HG03097 (cell line): ENCODE measurements at regions not wholly inside any gene's neighbourhood (a gene's known extent, or its start where the extent isn't known, plus 50 kb on each side); places are given as distances from the start of the nearest gene placed in this dataset.

Experiments used
- ATAC-seq: cut with Tn5 transposase; IDR thresholded peaks from one replicate; pipeline ENCODE4 v1.9.1; 2021; ENCODE audit not compliant: unreplicated experiment, low FRiP score

DNA sequence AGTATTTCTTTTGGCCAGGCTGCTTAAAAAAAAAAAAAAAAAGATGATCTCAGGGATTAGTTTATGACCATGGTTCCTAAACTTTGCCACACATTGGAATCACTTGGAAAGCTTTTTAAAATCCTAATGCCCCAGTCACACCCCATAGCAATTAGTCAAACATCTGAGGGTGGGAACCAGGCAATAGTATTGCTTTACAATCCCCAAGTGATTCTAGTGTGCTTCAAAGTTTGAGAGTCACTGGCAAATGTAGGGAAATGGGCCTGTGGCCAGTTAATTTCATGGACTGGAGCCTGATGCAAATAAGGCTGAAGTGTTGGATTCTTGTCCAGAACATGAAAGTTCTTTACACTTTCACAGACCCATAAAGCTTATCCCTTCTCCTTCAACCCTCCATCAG lies 374.6 kb upstream of the ESRRG start:
- ATAC-seq, result no peak

DNA sequence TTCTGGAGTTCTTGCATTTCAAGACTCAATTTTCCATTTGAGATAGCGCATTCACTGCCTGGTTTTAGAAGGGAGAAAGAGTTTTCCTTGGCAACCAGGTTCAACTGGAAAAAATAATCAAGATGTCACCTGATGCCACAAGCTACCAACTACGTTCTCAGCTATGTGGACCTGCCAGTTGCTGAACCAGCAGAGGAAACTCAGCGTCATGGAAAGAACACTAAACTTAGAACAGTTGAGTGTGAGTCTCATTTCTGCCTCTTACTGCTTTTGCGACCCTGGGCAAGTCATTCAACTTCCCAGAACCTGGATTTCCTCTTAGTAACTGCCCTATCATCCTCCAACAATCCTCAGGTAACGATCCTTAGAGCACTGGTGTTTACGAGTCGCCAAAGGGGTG lies 373.0 kb upstream of the ESRRG start:
- ATAC-seq, result no peak

- no peak for ATAC-seq
These were observed 371.9 kb upstream of the ESRRG start for GRCh38 chr1:217095050-217095622.

DNA sequence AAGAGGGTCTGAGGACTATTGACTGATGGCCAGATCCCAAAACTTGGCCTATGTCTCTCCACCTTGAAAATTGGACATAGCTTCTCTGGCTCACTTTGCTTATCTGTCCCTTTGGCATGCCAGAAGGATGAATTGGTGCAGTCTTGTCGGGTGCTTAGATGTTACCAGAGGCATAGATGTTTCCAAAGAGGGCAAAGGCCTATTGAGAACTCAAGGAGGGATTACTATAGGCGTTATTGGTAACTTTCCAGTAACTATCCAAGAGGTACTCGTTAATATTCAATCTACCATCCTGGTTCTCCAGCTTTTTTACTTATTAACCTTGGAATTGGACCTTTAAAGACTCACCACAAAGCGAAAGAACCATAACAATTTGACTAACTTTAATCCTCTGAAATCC lies 368.3 kb upstream of the ESRRG start:
- ATAC-seq, result no peak

DNA sequence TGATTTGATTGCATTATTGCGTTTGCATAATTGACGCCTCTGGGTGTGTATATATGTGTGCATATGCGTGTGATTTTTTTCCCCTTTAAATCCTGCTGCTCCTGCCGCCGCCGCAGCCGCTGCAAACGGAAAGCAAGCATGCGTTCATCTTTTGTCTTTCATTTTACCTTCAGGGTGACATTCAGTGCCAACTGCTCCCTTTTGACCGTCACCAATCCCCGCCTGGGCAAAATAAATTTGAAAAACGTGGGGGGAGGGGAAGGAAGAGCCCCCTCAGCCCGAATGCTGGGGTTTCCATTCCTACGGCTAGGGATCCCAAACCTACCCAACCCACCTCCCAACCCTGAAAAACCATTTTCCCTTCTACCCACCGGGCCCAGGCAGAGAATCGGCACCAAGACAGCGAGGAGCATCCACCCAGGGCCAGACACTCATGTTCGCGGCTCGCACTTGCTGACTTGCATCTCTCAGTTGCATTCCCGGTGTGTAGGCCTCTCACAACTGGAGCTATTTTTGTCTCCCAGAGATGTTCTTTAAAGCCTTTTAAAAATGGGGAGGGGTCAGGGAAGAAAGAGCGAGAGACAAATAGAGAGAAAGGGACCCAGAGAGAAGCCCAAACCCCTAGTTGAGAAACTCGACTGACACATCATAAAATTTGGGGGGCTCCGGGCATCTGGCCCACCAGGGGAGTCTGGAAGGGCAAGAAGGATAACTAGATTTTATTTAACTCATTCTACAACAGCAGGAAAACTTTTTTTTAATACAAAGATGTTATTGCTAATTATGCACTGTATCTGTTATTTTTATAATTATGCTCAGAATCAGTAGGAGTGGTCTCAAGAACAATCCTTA lies 367.1 kb upstream of the ESRRG start:
- ATAC-seq, result no peak

DNA sequence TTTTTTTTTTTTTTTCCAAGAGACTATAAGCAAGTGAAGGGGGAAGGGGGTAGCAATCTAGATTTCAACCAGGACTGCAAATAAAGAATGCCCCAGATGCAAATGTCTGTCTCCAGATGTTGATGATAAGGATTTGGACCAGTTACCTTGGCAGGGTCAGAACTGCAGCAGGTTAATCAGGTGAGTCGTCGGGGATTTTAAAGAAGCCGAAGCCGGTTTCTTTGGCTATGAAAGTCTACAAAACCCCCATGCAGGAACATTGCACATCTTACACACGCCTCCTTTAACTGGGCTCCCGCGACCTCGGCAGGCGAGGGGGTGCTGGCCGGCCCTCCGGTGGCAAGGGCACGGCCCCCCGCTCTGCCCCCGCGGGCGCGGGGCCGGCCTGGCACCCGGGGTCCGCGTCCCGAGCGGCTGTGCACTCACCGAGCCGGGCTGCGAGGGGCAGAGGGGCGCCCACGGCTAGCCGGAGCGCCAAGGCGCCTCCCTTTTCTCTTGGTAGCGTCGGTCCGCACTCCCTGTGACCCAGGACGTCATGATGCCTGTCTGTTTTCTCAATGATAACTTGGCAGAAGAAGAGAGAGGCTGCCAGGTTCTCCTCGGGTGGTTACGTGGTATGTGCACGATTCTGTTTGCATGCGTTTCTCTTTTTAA lies 366.3 kb upstream of the ESRRG start:
- no peak for ATAC-seq

DNA sequence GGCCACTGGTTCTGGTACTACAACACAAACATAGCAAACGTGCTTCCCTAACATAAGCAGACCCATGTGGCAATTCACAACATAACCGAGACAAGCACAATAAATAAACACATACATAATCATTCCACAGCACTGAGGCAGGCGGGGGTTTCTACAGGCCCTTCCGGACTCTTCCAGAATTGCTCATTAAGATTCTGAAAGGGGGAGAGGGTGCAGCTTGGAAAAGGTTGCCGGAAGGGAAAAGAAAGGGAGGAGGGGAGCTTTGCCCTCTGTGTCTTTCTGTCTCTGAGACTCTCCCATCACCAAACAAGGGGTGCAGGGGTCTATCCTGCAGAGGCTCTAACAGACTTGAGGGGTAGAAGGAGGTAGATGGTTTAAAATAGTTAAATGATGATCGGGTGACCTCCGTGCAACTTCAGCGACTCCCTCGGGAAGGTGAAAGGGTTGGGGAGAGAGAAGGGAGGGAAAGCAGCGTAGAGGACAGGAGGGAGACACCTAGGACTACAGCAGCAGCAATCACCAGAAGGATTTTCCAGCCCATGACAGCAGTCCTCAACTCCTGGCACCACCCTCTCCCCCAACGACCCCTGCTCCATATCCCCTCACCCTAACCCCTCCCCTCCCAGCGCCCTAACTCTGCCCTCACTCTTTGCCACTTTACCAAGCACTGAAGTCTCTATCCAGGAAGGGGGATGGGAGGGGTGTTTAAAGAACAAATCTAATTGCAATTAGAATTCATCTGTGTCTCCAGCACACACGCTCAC lies 365.5 kb upstream of the ESRRG start:
- no peak for ATAC-seq

DNA sequence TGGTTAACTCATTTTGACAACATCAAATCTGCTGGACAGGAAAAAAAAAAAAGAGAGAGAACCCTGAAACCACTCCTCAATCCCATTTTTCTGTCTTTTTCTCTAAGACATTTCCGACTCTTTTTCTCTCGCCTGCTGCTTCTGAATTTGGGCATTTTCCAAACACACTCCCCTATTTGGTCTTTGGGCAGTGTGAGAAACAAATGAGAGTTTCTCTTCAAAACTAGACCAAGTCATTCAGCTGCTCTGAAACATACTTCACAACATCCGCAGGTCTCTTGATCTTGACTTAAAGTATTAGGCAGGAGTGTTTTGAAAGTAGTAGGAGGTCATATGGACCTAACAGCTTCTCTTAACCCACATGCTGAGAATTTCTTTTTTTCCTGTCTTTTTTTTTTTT lies 364.8 kb upstream of the ESRRG start:
- no peak for ATAC-seq

DNA sequence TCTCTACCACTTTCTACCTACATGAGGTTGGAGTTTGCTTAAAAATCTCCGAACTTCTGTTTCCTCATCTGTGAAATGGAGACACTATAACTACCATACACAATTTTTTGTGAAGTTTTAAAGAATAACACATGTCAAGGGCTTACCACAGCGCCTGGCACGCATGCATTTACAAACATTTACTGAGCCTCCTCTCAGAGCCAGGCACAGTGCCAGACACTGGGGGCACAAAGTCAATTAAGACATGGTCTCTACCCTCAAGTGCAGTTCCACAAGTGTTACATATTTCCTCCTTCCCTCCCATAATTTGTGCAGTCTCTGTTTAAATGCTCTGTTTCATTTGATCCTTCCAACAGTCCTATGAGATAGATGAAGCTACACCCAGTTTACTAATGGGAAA lies 356.4 kb upstream of the ESRRG start:
- ATAC-seq, result no peak

- ATAC-seq, result no peak
These were observed 355.7 kb upstream of the ESRRG start for GRCh38 chr1:217078959-217079358.

DNA sequence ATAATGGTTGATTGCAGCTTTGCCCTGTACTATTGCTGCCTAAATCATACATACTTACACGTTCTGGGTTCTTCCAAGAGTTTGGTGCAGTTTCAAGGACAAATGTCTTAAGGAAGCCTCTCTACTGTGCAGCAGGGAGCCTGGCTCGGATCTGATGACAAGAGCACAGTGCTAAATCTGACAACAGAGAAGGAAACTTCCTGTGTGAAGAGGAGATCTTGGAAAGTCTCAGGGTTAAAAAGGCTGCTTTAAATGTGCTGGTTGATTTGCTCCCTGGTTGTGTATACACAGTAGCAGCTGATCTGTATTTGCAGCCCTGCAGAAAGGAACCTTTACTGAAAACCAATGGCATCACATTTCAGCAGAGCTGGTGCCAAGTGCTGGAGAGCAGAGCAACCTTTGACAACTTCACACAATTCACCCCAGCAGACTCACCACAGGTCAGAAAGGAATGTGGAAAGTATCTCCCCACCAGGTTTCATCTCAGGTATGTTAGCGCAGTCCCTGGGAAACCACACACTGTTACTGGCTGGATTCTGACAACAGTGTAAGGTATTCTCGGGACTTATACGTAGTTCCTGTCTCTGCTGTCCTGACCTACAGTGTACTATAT lies 355.0 kb upstream of the ESRRG start:
- ATAC-seq, result no peak

DNA sequence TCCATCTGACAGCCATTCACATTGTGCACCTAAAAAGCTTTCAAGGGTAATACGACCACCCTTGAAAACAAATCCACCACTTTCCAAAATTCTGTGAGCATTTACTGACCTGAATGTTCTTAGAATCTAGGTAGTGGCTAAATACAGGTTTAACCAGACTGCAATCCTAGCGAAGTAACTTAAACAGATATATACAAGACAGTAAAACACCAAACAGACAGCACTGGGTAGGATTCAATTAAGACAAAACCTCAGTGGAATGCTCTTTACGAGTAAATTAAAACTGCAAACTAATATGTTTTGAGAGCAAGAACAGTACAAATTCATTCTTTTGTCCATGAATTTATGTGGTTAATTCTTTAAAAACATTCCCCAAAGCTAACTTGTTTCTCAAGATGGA lies 354.2 kb upstream of the ESRRG start:
- ATAC-seq, result no peak

DNA sequence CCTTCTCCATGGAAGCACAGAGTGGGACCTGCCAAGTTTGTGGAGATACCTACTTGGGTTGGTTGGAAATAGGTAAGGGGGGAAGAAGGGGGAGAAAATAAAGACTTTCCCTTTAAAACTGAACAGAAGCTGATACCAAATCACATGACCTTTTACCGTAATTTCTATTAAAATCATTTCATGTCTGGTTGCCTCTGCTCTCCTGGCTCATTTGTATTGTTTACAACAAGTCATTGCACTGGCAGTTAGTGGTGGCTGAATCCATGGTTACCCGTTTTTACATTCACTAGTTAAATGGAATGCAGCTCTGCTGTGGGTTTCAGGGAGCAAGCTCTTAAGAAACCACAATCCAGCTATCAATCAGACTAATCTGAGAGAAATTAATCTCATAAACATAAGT lies 353.7 kb upstream of the ESRRG start:
- ATAC-seq, result no peak

GRCh38 chr1:217072926-217073325 lies 349.7 kb upstream of the ESRRG start:
- no peak for ATAC-seq

DNA sequence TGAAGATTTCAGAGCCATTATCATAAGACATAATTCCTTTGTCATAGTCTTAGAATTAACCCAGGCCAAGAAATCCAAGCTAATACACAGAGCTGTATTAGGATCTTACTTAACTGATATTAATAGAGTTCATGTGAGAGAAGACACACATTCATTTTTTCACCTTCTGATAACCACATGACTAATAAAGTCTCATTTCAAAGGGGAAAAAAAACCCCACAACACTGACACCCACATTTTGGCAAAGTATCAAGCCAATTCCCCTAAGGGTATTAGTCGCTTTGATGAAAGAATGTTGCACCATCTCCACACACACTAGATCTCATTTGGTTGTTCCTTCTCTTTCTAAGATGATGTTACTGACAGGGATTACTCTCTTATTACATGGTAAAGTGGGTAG lies 344.4 kb upstream of the ESRRG start:
- no peak for ATAC-seq

DNA sequence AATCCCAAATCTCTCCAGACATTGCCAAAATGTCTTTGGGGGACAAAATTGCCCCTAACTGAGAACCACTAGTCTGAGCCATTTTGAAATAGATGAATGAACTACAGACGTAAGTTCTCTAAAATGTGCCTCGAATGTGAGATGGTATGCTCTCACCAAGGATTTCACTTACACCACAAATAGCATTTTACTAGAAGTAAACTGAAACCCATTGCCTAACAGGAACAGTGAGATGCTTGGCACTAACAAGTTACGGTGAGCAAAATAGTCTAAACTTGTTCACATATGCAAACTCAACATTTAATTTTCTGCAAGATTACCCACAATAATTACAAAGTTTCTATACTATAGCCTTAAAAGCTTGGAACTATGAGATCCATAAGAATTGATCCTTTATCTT lies 343.6 kb upstream of the ESRRG start:
- ATAC-seq, result no peak

DNA sequence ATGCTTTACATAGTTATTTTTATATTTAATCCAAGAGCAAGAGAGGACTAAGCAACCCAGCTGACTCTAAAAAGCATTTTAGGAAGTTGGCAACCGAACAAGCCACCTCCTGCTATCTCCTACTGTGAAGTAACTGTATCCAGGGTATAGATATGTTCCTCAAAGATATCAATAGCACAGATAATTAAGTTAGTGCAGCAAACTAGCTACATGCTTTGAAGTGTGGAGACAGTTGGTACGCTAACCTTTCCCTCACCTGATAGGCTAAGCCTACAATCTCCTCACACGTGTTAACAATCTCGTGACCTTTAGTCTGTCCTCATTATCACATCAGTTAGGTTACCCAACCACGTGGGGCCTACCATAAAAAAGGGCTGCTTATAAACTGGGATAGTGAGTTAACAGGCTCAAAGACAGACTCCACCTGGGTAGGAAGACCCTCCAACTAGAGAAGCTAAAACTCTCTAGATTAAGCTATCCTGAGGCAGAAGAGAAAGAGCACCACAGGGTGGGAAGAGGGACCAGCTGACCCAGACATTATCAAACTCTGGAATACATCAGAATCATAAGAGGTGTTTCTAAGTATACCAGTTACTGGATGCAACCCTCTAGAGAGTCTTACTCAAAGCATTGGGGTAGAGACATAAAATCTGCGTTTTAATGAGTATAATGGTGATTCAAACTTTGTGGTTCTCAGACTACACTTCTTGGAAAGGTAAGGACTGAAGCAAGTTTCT lies 340.1 kb upstream of the ESRRG start:
- ATAC-seq, result no peak

DNA sequence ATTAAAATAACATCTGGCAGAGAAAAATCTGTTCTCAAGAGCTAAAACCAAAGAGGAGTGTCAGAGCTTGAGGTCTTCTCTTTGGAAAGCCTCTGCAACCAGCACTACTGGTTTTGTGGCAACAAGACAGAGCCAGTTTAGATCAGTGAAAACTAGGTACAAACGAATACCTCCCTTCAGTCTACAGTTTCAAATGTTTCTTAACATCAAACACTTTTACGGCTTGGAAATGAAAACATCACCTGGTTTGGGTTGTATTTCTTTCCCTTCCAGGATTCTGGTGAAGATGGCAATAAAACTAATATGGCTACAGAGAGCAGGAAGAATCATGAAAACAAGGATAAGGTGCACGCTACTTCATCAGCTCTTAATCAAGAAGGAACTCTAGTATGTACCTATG lies 339.4 kb upstream of the ESRRG start:
- ATAC-seq, result no peak

GRCh38 chr1:217059401-217059800 lies 336.2 kb upstream of the ESRRG start:
- ATAC-seq, result no peak

GRCh38 chr1:217053676-217054075 lies 330.4 kb upstream of the ESRRG start:
- ATAC-seq, result no peak
